HG03135 (cell line): ENCODE measurements at regions not wholly inside any gene's neighbourhood (a gene's known extent, or its start where the extent isn't known, plus 50 kb on each side); places are given as distances from the start of the nearest gene placed in this dataset.

Experiments
- ATAC-seq: cut with Tn5 transposase; IDR thresholded peaks from one replicate; pipeline ENCODE4 v1.9.1; 2021; ENCODE audit warnings: mild to moderate bottlenecking, moderate library complexity; ENCODE audit not compliant: unreplicated experiment

DNA sequence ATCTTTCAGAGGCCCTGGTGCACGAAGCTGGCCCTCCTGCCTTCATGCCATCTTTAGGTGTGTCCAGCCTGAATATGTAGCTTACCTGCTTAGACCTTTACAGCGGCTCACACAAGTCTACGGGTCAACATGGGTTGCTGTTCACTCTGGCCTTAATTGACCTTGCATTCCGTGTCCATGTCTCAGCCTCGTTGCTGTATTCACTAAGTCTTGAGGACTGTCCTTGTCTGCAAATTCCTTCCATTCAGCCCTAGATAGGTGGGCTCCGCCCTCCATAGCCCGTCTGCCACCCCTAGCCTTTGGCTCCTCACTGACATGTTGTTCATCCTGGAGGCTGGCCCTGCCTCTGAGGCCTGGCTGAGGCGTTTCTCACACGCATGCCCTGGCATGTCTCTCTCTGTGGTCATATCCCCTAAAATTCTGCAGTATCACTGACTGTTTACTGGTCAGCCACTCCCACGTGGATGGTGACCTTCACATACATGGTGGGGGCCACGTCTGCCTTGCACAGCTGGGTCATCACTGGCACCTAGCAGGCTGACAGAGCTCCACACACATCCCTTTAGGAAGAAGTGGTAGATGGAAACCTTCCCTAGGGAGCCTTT lies 394.1 kb upstream of the MKI67 start:
- no peak for ATAC-seq

DNA sequence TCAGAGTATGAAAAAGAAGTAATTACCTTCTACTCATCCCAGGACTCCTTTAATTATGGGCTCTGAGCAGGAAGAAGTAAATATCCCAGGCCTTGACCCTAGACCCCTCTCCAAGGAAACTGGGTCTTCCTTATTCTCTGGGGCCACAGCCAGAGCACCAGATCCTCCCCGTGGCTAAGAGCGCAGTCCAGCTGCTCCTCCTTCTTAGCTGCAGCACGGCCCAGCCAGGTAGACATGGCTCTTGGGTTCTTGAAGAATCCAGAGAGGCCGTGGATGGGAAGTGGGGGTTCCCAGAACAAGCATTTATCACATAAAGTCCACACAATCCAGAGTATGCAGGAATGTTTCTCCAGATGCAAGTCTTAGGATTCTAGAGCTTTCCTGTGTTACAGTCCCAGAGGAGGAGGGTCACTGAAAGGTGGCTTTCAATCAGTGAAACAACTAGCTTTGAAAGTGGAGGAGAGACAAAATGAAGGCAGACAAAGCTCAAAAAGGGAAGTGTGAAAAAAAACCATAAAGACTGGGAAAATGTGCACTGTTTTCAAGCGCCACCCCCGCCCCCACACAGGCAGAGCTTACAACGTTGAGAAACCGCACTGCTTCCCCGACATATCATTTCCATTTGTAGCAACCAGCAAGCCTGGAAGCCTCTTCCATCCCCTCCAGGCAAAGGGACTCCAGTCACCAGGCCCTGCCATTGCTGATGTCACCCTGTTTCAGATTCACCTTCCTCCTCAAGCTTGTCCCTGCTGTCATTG lies 396.5 kb upstream of the MKI67 start:
- ATAC-seq, result no peak

DNA sequence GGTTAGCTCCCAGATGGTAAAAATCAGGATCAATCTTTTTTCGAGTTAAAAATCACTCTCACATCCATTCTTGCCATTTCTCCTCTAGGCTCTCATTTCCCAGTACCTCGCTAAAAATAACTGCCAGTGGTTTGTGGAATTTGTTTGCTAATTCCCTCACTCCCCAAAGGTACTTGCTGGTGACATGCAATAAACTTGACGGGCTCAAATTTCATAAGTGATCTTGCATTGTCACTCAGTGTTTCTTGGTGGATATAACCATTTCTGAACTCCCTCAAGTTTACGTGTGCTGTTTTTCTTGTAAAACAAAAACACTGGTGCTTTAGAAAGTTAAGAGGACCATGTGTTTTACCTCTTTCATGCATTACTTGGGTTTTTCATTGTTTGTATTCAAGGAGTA lies 399.2 kb upstream of the MKI67 start:
- no peak for ATAC-seq

DNA sequence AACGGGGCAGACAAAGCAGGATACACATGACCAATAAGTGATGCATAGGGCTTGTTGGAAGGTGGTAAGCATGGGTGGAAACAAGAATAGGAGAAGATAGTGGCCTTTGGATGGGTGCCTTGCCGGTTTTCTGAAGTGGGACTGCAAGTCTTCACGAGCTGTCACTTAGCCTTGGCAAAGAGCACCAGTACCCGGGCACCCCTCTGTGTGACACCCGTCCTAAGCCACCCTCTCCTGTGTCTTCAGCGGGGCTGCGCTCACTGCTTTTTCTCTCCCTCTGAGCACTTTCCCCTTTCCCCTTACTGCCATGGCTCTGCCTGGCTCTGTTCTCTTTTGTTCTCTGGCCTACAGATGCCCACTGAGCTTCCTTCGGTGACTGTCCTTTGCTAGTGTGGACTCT lies 399.7 kb upstream of the MKI67 start:
- no peak for ATAC-seq

DNA sequence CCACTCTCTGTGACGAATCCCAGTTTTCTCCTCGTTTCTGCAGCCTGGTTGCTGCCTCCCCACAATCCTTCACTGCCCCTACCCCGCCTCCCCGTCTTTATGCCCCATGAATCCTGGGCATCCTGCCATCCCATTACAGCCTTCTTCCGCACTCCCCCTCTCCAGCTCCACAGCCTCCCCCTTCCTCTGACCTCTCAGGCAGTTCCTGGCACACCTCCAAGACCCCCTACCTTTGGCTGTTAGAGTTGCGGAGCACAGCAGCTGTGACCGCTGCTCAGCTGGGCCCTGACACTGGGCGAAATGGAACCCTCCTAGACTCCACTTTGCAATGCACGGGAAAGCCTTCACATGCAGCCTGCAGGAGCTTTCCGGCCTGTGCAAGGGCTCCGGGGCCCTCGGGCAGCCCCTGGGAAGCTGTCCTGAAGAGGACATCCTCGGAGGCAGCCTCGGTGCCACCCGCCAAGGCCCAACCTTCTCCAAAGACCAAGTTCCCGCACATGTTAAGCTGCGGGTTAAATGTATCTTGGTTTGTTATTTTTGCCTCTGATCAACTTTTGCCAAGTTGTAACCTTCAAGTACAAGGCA lies 400.7 kb upstream of the MKI67 start:
- no peak for ATAC-seq

DNA sequence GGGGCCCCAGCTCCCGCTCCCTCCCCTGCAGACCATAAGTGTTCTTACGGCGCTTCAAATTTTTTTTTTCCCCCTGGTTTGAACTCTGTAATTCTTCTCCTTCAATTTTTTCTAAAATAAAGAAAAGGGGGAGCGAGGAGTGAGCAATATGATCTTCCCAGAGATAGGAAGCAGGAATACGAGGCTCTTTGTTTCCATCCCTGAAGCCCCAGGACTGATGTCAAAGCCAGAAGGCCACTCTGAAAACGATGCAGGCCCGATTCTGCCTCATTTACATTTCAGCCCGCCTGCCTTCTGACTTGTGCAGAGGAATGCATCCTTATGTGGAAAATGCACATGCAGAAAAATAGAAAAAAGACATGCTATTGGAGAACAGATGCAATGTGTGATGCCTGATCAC lies 401.5 kb upstream of the MKI67 start:
- no peak for ATAC-seq

DNA sequence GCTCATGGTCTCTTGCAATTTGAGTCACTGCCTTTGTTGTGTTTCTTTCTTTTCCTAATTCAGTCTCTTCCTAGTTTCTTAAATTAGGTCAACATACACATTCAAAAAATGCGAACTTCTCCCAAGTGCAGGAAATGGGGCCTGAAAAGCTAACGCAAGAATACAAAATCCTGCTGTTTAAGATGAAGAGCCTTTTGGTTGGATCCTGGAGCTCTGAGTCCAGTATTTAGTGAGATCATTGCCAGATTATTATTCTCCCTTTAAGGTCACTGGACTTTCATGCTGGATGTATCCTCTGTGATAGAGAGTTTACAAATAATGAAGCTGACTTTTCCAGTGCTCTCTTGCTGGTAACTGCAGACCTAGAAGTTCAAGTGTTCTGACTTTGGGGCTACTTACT lies 401.9 kb upstream of the MKI67 start:
- ATAC-seq, result no peak

DNA sequence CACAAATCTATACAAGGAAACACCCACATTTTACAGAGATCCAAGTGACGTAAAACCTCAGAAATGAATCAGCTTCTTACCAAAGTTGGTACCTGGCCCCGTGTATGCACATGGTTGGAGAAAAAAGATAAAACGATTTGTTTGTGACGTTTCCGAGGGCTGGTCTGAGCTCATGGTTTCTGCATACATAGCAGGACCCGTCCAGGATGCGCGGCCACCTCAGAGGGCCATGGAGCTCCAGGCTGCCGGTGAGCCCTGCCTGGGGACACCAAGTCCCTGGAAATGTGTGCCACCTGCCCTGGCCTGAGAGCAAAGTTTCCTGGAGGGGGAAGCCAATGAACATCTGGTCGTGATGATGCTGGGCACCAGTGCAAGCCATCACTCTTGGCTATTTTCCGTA lies 402.6 kb upstream of the MKI67 start:
- no peak for ATAC-seq

DNA sequence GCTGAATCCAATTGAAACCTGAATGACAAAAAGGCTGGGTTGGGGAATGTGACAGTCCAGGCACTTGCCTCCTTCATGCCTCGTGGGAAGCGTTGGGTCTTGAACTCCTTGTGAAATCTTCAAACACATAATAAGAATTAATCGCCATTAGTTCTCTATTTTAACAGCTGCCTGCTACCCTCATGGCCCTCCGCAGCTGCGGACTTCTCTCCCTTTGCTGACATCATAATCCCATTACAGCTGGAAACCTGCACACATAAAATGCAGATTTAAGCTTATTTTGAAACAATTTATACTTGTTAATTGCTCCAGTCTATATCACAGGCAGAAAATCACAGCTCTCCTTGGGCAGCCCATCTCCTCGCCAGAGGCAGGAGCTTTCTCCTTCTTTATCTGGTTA lies 403.0 kb upstream of the MKI67 start:
- ATAC-seq, result no peak

DNA sequence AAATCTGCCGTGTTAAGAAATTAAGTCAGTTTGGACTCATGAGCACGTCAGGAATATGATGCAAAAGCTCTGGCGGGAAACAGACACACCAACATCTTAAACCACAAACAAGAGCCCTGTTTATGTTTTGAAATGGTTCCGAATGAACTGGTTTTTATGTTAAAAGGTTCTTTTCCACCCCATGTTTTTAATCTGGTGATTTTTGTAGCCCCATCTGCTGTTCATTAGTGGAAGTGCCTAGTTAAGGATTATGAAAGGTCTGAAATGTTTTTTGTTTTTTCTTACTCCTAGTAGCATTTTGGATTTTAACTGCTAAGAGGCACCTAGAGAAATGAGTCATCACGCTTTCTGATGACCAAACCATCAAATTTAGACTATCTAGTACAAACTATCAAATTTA lies 404.1 kb upstream of the MKI67 start:
- ATAC-seq, result no peak

DNA sequence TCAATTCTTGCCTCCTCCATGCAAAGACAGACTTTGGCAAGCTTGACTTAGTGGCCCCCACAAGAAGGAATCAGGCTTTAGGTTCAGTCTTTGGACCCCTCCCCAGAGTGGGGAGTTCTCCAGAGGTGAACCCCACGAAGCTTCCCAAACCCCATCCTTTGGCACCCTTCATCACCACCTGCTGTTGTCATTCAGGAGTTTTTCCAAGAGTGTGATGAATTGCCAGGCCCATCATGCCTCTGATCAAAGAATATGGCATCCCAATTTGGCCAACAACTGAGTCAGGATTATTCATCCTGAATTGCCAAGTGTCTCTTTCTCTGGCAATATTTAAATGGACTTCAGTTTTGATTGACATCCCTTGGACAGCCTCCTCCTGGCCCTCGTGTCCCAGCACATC lies 404.7 kb upstream of the MKI67 start:
- no peak for ATAC-seq

DNA sequence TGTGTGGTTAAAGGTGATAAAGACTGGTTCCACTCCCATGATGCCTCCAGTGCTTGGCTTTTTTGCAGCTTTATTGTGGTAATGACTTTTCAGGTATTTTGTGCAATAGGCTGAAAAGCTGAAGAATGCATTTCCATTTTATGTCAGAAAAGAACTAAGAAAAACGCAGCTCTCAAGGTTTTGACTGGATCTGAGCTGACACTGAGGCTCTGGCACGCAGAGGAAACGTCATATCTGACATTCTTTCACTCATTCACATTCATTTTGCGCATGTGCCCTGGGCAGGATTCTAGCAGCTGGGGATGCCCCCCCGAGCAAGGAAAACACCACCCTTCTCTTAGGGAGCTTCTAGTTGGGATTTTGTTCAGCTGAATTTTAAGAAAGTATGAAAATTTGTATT lies 408.5 kb upstream of the MKI67 start:
- ATAC-seq, result no peak

DNA sequence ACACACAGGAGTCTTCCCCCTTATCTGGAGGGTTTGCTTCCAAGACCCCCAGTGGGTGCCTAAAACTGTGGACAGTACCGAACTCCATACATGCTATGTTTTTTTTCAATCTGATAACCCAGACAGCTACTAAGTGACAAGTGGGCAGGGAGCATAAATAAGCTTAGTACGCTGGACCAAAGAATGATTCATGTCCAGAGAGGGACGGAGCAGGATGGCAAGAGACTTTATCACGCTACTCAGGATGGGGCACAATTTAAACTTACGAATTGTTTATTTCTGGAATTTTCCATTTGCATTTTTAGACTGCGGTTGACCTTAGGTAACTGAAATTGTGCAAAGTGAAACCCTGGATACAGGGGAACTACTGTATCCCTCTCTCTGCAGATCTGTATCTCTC lies 410.0 kb upstream of the MKI67 start:
- ATAC-seq, result no peak

DNA sequence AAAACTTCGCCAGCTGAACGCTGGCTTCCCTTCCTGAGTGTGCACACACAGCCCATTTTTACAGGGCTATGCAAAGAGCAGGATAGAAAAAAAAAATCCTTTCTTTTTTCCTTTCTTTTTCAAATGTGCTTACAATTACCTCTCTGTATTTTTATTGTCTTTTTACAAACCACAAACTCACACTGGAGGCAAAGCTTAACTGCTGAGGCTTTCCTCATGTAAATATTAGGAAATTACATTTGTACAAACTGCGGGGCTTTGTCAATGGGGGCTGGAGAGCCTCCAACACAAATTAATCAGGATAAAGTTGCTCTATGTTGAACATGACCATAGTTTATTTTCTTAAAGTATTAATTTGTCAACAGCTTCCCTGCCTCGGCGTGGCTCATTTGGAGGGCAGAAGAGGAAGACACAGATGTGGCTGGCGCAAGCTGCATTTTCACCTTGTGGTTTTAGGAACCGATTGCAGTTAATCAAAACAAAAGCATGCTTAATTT lies 411.7 kb upstream of the MKI67 start:
- ATAC-seq, result no peak

DNA sequence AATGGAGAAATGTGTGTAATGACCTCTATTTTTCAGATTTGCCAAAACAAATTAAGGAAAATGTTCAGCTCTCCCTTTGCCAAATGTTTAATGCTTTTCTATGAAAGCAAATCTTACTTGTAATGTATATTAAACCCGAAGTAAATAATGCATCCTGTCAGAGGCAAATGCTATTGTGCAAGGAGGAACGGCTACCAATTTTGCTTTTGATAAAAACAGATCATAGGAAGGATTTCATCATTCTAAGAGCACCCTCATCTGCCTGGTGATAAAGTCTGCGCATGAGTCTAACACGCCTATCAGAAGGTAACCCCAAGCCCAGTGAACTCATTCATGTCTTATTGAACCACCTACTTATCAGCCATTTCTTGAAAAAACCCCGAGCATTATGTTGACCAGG lies 412.4 kb upstream of the MKI67 start:
- ATAC-seq, result no peak

DNA sequence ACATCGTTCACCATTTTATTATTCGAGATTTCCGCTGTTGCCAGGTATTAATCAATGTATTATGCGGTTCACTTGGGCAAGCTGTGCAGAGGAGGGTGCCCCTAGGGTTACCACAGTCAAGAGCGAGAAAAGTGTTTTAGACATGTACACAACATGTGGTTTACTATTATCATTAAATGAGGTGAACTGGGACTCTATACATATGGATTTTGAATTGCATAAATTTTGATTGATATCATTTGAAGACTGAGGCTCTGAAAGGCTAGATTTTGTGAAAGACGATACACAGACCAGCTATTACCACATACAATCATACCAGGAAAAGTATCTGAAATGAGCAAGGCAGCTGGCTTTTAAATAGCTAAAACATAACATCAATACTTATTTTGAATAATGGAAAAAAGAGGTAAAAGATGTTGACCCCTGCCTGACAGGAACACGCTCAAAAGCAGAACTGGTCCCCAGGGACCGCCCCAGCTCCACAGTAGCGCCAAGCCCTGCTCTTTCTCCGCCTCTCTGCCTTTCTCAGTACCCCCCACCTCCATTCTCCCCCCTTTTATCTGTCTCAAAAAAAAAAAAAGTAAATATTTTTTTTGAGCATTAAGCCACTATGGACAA lies 413.4 kb upstream of the MKI67 start:
- ATAC-seq, result no peak

DNA sequence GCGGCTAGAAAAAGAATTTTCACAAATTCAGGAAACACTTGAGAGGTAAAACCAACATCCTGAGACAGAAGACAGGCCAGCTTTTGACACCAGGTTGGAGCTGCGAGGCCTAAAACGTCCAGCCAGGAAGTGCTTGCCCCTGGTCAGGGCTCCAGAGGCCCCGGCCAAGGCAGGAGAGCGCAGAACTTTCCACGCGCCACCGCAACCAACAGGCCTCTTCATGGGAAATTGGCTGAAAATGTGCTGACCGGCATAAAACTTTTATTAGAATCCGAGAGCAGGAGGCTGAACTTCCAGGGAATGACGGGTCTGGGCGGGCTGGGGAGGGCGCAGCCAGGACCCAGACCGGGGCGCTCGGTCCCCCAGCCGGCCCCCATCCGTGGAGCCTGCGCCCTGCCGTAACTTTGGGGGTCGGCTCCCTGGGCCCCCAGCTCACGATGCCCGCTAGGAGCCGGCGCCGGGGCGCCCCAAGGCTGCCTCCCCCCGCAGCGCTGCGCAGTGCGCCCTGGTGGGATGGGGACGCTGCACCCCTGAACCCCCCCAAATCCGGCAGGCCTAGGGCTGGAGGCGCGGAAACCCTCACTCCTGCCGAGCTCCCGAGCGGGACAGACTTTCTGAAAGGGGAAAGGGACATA lies 414.0 kb upstream of the MKI67 start:
- ATAC-seq, result no peak

DNA sequence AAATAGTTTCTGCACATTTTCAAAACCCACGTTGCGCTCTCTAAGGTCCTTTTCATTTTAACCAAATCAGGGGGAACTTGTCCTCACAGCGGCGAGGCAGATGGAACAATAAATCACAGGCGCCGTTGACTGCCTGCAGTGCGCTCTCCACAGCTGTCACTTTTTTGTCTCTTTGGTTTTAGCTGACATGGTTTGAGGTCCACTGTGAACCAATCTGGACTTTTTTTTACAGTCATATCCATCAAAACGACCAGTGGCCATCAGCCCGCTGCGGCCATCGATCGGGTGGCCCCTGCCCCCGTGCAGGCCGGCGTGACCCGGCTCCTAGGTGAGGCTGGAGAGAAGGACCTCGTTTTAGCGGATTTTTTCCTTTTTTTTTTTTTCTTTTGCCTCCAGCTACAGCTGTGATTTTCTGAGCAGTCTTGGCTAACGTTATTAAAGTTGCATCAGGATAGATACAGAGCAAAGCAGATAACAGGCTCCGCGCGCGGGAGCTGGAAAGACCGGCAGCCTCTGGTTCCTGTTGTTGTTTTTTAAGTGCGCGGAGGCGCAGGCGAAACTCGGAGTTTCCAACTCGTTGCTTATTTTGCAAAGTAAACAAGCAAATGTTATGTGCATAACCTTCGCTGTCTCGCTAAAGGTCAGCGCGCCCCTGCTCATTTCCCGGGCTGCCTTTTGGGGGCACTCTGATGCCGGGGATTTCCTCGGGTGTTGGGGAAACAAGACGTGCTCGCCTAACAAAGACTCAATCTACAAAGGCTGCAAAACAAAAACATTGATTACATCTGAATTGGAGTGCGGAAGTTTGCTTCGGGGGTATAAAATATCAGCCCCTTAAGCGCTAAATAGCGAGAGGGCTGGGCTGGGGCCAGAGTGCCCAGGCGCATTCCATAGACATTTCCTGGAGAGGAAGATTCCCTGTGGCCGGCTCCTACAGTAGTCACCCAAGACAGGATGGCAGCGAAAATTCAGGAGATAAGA lies 414.8 kb upstream of the MKI67 start:
- ATAC-seq, result no peak

DNA sequence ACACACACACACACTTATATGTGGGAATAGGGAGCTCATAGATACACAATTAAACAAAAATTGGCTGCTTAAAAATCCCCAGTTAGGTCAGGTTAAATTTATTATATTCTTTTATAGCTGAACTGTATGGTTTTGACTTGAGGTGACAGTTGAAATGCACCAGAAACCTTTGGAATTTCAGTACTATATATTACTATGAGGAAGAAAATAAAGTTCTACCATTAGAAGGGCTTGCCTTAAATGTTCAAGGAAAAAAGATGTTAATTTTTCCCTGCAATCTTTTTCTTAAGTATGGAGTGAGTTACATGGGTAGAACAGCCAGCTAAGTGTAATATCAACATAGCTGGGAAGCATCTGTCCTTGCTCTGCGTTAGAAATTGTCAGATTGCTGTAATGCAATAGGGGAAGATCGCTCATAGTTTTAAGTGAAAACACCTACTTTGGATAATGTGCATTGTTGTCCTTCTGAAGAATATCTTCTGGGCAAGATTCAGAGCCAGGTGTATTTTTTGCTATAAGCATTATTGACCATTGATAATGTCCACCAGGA lies 415.8 kb upstream of the MKI67 start:
- ATAC-seq, result no peak

DNA sequence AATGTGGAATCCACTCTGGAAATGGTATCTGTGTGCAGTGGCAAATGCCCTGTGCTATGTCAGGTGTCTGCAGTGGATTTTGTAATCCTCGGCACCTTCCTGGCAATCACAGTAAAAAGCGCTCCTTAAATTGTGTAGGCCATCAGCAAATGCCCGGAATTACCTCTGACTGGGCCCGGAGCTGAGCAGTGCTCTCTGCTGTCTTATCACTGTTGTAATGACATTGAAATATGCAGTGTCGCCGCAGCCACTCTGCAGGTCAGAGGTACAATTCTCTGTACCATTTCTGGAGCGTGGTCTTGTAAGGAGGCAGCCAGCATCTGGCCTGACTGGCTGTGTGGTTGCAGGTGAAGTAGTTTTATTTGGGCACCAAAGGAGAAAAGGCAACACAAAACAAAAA lies 416.4 kb upstream of the MKI67 start:
- no peak for ATAC-seq
